ENCODE measurements at regions not wholly inside any gene's neighbourhood (a gene's known extent, or its start where the extent isn't known, plus 50 kb on each side); places are given as distances from the start of the nearest gene placed in this dataset.

DNA sequence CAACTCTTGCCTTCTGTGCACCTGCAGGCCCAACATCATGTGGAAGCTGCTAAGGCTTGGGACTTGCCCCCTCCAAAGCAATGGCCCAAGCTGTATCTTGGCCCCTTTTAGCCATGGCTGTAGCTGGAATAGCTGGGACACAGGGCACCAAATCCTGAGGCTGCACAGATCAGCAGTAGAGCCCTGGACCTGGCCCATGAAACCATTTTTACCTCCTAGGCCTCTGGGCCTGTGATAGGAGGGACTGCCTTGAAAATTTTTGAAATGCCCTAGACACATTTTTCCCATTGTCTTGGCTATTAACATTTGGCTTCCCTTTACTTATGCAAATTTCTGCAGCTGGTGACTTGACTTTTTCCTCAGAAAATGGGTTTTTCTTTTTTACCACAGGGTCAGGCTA lies 68.7 kb downstream of the ING1 start:
- DNase-seq (ENCODE audit: low read depth): no peak
- TF ChIP-seq, protein P1, sequence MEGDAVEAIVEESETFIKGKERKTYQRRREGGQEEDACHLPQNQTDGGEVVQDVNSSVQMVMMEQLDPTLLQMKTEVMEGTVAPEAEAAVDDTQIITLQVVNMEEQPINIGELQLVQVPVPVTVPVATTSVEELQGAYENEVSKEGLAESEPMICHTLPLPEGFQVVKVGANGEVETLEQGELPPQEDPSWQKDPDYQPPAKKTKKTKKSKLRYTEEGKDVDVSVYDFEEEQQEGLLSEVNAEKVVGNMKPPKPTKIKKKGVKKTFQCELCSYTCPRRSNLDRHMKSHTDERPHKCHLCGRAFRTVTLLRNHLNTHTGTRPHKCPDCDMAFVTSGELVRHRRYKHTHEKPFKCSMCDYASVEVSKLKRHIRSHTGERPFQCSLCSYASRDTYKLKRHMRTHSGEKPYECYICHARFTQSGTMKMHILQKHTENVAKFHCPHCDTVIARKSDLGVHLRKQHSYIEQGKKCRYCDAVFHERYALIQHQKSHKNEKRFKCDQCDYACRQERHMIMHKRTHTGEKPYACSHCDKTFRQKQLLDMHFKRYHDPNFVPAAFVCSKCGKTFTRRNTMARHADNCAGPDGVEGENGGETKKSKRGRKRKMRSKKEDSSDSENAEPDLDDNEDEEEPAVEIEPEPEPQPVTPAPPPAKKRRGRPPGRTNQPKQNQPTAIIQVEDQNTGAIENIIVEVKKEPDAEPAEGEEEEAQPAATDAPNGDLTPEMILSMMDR (IDR thresholded peaks at IDR 0.05; ENCODE audit: control insufficient read depth, extremely low read depth, insufficient read depth): no peak
- H3K4me3 ChIP-seq (ENCODE audit: low read depth, low read length): no peak overlapping the region

DNA sequence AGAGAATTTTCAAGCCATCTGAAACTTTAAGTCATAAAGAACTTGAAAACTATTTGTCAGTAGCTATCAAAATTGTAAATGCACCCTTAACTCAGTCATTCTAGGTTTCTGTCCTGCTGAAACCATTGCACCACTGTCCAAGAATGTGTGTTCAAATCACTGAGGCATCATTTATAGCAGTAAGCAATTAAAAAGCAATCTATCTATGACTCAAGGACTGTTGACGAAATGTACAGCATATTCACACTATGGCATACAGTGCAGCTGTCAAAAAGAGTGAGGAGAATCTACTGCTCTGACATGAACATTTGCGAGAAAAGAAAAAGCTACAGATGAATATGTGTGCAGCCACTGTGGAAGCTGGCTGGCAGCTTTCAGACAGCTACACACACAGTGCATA lies 71.2 kb downstream of the ING1 start:
- H3K4me3 ChIP-seq (ENCODE audit: low read depth, low read length): no peak overlapping the region
- TF ChIP-seq, protein P1 (IDR thresholded peaks at IDR 0.05; ENCODE audit: control insufficient read depth, extremely low read depth, insufficient read depth): no peak
- no peak for DNase-seq (ENCODE audit: low read depth)

DNA sequence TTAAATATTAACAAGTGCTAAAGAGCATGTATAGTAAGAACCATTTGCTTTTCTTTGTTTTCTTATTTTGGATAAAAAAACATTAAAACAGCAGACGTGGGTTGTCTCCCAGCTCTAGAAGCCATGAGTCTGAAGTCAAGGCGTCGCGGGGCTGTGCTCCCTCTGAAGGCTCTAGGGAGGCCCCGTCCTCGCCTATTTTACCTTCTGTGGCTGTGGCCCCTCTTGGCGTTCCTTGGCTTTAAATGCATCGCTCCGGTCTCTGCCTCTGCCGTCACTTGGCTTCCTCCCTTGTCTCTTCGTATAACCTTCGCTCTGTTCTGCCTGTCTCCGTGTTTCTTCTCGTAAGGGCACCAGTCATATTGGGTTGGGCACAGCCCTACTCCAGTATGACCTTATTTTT lies 75.3 kb downstream of the ING1 start:
- TF ChIP-seq, protein P1 (IDR thresholded peaks at IDR 0.05; ENCODE audit: control insufficient read depth, extremely low read depth, insufficient read depth): no peak
- no peak overlapping the region for H3K4me3 ChIP-seq (ENCODE audit: low read depth, low read length)
- no peak for DNase-seq (ENCODE audit: low read depth)

DNA sequence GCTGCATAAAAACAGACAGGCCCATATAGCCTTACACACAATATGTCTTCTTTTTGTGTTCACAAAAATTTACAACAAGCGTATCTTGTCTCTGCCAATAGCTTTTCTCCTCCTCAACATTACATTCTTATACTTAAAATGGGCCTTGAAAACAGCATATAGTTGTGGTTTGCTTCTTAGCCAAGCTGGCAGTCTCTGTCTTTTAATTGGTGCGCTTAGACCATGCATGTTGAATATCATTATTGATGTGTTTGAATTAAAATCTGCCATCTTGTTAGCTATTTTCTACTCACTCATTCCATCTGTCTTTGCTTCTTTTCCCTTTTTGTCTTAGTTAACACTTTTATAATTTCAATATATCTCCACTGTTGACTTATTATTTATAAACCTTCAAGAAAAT lies 76.4 kb downstream of the ING1 start:
- DNase-seq (ENCODE audit: low read depth): no peak
- H3K4me3 ChIP-seq (ENCODE audit: low read depth, low read length): no peak overlapping the region
- TF ChIP-seq, protein P1 (IDR thresholded peaks at IDR 0.05; ENCODE audit: control insufficient read depth, extremely low read depth, insufficient read depth): no peak

DNA sequence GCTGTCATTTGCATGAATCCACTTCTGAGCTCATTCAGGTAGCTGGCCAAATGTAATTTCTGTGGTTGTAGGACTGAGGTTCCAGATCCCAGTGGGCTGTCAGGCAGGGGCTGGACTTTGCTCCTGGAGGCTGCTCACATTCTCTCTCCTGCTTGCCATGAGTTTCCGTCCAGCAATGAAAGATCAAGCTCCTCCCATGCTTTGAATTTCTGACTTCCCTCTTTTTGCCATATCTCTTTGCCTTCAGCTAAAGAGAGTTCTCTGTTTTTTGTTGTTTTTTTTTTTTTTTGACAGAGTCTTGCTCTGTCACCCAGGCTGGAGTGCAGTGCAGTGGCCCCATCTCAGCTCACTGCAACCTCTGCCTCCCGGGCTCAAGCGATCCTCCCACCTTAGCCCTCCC lies 76.9 kb downstream of the ING1 start:
- TF ChIP-seq, protein P1 (IDR thresholded peaks at IDR 0.05; ENCODE audit: control insufficient read depth, extremely low read depth, insufficient read depth): no peak
- H3K4me3 ChIP-seq (ENCODE audit: low read depth, low read length): no peak overlapping the region
- DNase-seq (ENCODE audit: low read depth): no peak

DNA sequence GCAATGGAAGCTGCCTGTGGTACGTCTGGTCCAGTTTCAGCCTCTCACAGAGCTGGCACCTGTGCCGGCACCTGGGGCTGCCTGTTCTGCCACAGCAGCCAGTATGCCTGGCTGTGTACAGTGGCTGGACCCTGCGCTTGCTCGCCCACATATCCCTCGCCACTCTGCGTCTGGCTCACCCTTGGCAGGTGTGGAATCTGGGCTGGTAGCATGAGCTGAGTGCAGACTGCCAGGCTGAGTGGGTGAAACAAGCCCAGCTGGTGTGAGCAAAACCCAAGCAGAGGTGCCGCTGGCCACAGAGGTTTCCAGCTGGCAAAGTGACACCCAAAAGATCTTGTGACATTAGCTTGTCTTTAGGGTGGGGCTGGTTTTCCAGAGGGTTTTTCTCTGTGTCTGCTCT lies 80.7 kb downstream of the ING1 start:
- DNase-seq (ENCODE audit: low read depth): no peak
- no peak overlapping the region for H3K4me3 ChIP-seq (ENCODE audit: low read depth, low read length)
- TF ChIP-seq, protein P1 (IDR thresholded peaks at IDR 0.05; ENCODE audit: control insufficient read depth, extremely low read depth, insufficient read depth): no peak

DNA sequence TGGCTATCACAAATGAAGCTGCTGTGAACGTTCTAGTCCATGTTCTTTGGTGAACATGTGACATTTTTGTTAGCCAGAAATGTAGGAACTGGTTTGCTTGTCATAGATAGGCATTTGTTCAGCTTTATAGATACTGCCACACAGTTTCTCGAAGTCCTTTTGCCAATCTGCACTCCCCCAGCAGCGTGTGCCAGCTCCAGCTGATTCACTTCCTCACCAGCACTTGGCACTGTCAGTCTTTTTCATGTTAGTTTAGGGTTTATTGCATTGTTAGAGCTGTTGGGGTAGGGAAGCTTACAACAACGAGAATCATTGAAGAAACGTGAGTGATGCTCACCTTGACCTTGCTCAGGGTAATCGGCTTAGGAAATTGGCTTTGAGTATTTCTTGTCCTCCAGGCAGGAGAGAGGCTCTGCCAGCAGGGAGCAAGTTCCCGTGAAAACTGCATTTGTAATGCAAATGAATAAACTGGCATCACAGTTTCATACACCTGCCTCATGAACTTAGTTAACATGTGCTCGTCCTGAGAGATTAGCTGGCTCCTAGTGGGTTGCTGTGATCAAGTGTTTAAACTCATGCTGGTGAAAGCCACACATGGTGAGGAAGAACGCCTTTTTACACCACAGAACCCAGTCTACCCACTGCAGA lies 83.9 kb downstream of the ING1 start:
- TF ChIP-seq, protein P1 (IDR thresholded peaks at IDR 0.05; ENCODE audit: control insufficient read depth, extremely low read depth, insufficient read depth): no peak
- peak; percentile 67 for DNase-seq (ENCODE audit: low read depth)

More for the DNA sequence above, 83.9 kb downstream of the ING1 start:
- no peak overlapping the region for H3K4me3 ChIP-seq (ENCODE audit: low read depth, low read length)
